ENCODE measurements at regions not wholly inside any gene's neighbourhood (a gene's known extent, or its start where the extent isn't known, plus 50 kb on each side); places are given as distances from the start of the nearest gene placed in this dataset.
"Not testable (repeated sequence)": the region's sequence is repeated elsewhere in the genome, so short reads cannot be mapped to it uniquely, and the experiment has no call there.

- Histone ChIP-seq H3K36me3 (ENCODE audit: control insufficient read depth in 2 of 2, insufficient read depth in 2 of 2, low read length in 2 of 2) (no peaks in the 10 kb centered on the region), H3K27me3 (ENCODE audit: control insufficient read depth in 2 of 2, insufficient read depth in 2 of 2, low read length in 2 of 2) (no peaks in the 10 kb centered on the region), H3K9ac (ENCODE audit: low read depth in 1 of 2, low read length in 2 of 2) (no peak overlapping the region), H3K27ac (ENCODE audit: low read depth in 2 of 2, low read length in 2 of 2) (no peak overlapping the region), H3K4me3 (ENCODE audit: low read length in 2 of 2) (no peak overlapping the region), H3K4me1 (ENCODE audit: control insufficient read depth in 2 of 2, insufficient read depth in 2 of 2, low read length in 2 of 2) (no peaks in the 10 kb centered on the region), H3K9me3 (ENCODE audit: control insufficient read depth in 2 of 2, low read length in 2 of 2) (no peaks in the 10 kb centered on the region)
Measured at GRCh38 chr15:91356083-91356482, 256.0 kb downstream of the SV2B start.

DNA sequence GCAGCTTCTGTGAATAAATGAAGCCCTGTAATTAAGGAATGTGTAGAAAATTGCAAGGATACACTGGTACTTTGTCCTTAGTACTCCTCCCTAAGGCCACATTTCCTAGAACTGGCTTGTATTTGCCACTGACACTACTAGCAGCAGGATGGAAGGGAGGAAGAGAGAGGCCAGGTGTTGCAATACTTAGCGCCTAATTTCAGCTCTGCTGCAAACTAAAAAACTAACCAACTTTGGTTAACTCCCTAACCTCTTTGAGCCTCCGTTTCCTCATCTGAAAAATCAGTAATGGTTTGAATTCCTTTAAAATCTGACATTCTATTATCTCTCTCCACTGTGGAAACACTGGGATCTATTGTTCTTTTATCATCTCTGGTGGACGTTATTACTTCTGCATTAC lies 257.0 kb downstream of the SV2B start:
- no peak overlapping the region for H3K27ac ChIP-seq (ENCODE audit: low read depth in 2 of 2, low read length in 2 of 2)
- H3K27me3 ChIP-seq (ENCODE audit: control insufficient read depth in 2 of 2, insufficient read depth in 2 of 2, low read length in 2 of 2) = no peaks in the 10 kb centered on the region
- no peaks in the 10 kb centered on the region for H3K9me3 ChIP-seq (ENCODE audit: control insufficient read depth in 2 of 2, low read length in 2 of 2)
- H3K36me3 ChIP-seq (ENCODE audit: control insufficient read depth in 2 of 2, insufficient read depth in 2 of 2, low read length in 2 of 2) = no peaks in the 10 kb centered on the region
- no peak overlapping the region for H3K9ac ChIP-seq (ENCODE audit: low read depth in 1 of 2, low read length in 2 of 2)
- no peak overlapping the region for H3K4me3 ChIP-seq (ENCODE audit: low read length in 2 of 2)
- no peaks in the 10 kb centered on the region for H3K4me1 ChIP-seq (ENCODE audit: control insufficient read depth in 2 of 2, insufficient read depth in 2 of 2, low read length in 2 of 2)

GRCh38 chr15:91357486-91357885 lies 257.4 kb downstream of the SV2B start:
- Histone ChIP-seq H3K9ac (ENCODE audit: low read depth in 1 of 2, low read length in 2 of 2) (no peak overlapping the region), H3K4me3 (ENCODE audit: low read length in 2 of 2) (no peak overlapping the region), H3K4me1 (ENCODE audit: control insufficient read depth in 2 of 2, insufficient read depth in 2 of 2, low read length in 2 of 2) (no peaks in the 10 kb centered on the region), H3K9me3 (ENCODE audit: control insufficient read depth in 2 of 2, low read length in 2 of 2) (no peaks in the 10 kb centered on the region), H3K27ac (ENCODE audit: low read depth in 2 of 2, low read length in 2 of 2) (no peak overlapping the region), H3K36me3 (ENCODE audit: control insufficient read depth in 2 of 2, insufficient read depth in 2 of 2, low read length in 2 of 2) (no peaks in the 10 kb centered on the region), H3K27me3 (ENCODE audit: control insufficient read depth in 2 of 2, insufficient read depth in 2 of 2, low read length in 2 of 2) (no peaks in the 10 kb centered on the region)

GRCh38 chr15:91358405-91358804 lies 258.3 kb downstream of the SV2B start:
- no peak overlapping the region for H3K27ac ChIP-seq (ENCODE audit: low read depth in 2 of 2, low read length in 2 of 2)
- H3K4me1 ChIP-seq (ENCODE audit: control insufficient read depth in 2 of 2, insufficient read depth in 2 of 2, low read length in 2 of 2) = no peaks in the 10 kb centered on the region
- H3K4me3 ChIP-seq (ENCODE audit: low read length in 2 of 2) = no peak overlapping the region
- no peaks in the 10 kb centered on the region for H3K36me3 ChIP-seq (ENCODE audit: control insufficient read depth in 2 of 2, insufficient read depth in 2 of 2, low read length in 2 of 2)
- H3K9me3 ChIP-seq (ENCODE audit: control insufficient read depth in 2 of 2, low read length in 2 of 2) = no peaks in the 10 kb centered on the region
- no peaks in the 10 kb centered on the region for H3K27me3 ChIP-seq (ENCODE audit: control insufficient read depth in 2 of 2, insufficient read depth in 2 of 2, low read length in 2 of 2)
- H3K9ac ChIP-seq (ENCODE audit: low read depth in 1 of 2, low read length in 2 of 2) = no peak overlapping the region

GRCh38 chr15:91361696-91362095 lies 261.6 kb downstream of the SV2B start:
- H3K4me1 ChIP-seq (ENCODE audit: control insufficient read depth in 2 of 2, insufficient read depth in 2 of 2, low read length in 2 of 2); H3K9me3 ChIP-seq (ENCODE audit: control insufficient read depth in 2 of 2, low read length in 2 of 2); H3K9ac ChIP-seq (ENCODE audit: low read depth in 1 of 2, low read length in 2 of 2); H3K27me3 ChIP-seq (ENCODE audit: control insufficient read depth in 2 of 2, insufficient read depth in 2 of 2, low read length in 2 of 2); H3K27ac ChIP-seq (ENCODE audit: low read depth in 2 of 2, low read length in 2 of 2); H3K4me3 ChIP-seq (ENCODE audit: low read length in 2 of 2); H3K36me3 ChIP-seq (ENCODE audit: control insufficient read depth in 2 of 2, insufficient read depth in 2 of 2, low read length in 2 of 2): not testable (repeated sequence)

GRCh38 chr15:91366111-91366510 lies 266.1 kb downstream of the SV2B start:
- H3K36me3 ChIP-seq (ENCODE audit: control insufficient read depth in 2 of 2, insufficient read depth in 2 of 2, low read length in 2 of 2) = no peaks in the 10 kb centered on the region
- H3K27ac ChIP-seq (ENCODE audit: low read depth in 2 of 2, low read length in 2 of 2) = no peak overlapping the region
- no peak overlapping the region for H3K9ac ChIP-seq (ENCODE audit: low read depth in 1 of 2, low read length in 2 of 2)
- no peaks in the 10 kb centered on the region for H3K4me1 ChIP-seq (ENCODE audit: control insufficient read depth in 2 of 2, insufficient read depth in 2 of 2, low read length in 2 of 2)
- H3K27me3 ChIP-seq (ENCODE audit: control insufficient read depth in 2 of 2, insufficient read depth in 2 of 2, low read length in 2 of 2) = no peaks in the 10 kb centered on the region
- no peaks in the 10 kb centered on the region for H3K9me3 ChIP-seq (ENCODE audit: control insufficient read depth in 2 of 2, low read length in 2 of 2)
- H3K4me3 ChIP-seq (ENCODE audit: low read length in 2 of 2) = no peak overlapping the region

DNA sequence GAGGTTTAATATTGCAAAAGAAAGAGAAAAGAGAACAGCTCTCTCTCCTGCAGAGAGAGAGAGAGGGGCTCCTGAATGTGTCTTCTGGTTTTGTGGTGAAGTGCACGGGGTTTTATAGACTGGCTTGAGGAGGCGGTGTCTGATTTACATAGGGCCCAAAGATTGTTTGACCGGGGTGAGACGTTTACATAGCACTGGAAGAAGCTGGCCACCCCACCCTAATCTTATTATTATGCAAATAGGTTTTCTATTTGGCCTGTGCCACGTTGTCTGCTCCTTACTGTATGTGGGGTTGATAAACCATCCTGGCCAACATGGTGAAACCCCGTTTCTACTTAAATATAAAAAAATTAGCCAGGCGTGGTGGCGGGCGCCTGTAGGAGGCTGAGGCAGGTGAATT lies 268.6 kb downstream of the SV2B start:
- H3K9ac ChIP-seq (ENCODE audit: low read depth in 1 of 2, low read length in 2 of 2) = no peak overlapping the region
- no peaks in the 10 kb centered on the region for H3K27me3 ChIP-seq (ENCODE audit: control insufficient read depth in 2 of 2, insufficient read depth in 2 of 2, low read length in 2 of 2)
- H3K27ac ChIP-seq (ENCODE audit: low read depth in 2 of 2, low read length in 2 of 2) = no peak overlapping the region
- H3K4me1 ChIP-seq (ENCODE audit: control insufficient read depth in 2 of 2, insufficient read depth in 2 of 2, low read length in 2 of 2) = no peaks in the 10 kb centered on the region
- no peaks in the 10 kb centered on the region for H3K9me3 ChIP-seq (ENCODE audit: control insufficient read depth in 2 of 2, low read length in 2 of 2)
- H3K4me3 ChIP-seq (ENCODE audit: low read length in 2 of 2) = no peak overlapping the region
- H3K36me3 ChIP-seq (ENCODE audit: control insufficient read depth in 2 of 2, insufficient read depth in 2 of 2, low read length in 2 of 2) = no peaks in the 10 kb centered on the region

- Histone ChIP-seq H3K36me3 (ENCODE audit: control insufficient read depth in 2 of 2, insufficient read depth in 2 of 2, low read length in 2 of 2) (no peaks in the 10 kb centered on the region), H3K9ac (ENCODE audit: low read depth in 1 of 2, low read length in 2 of 2) (no peak overlapping the region), H3K9me3 (ENCODE audit: control insufficient read depth in 2 of 2, low read length in 2 of 2) (no peaks in the 10 kb centered on the region), H3K4me1 (ENCODE audit: control insufficient read depth in 2 of 2, insufficient read depth in 2 of 2, low read length in 2 of 2) (no peaks in the 10 kb centered on the region), H3K27ac (ENCODE audit: low read depth in 2 of 2, low read length in 2 of 2) (no peak overlapping the region), H3K4me3 (ENCODE audit: low read length in 2 of 2) (no peak overlapping the region), H3K27me3 (ENCODE audit: control insufficient read depth in 2 of 2, insufficient read depth in 2 of 2, low read length in 2 of 2) (no peaks in the 10 kb centered on the region)
Measured at GRCh38 chr15:91369823-91370222, 269.8 kb downstream of the SV2B start.

- not testable (repeated sequence) for H3K9me3 ChIP-seq (ENCODE audit: control insufficient read depth in 2 of 2, low read length in 2 of 2); H3K27me3 ChIP-seq (ENCODE audit: control insufficient read depth in 2 of 2, insufficient read depth in 2 of 2, low read length in 2 of 2)
Measured at GRCh38 chr15:91371345-91371744, 271.3 kb downstream of the SV2B start.

GRCh38 chr15:91374336-91374735 lies 274.3 kb downstream of the SV2B start:
- no peak overlapping the region for H3K9ac ChIP-seq (ENCODE audit: low read depth in 1 of 2, low read length in 2 of 2)
- H3K4me1 ChIP-seq (ENCODE audit: control insufficient read depth in 2 of 2, insufficient read depth in 2 of 2, low read length in 2 of 2) = no peaks in the 10 kb centered on the region
- no peak overlapping the region for H3K27ac ChIP-seq (ENCODE audit: low read depth in 2 of 2, low read length in 2 of 2)
- H3K4me3 ChIP-seq (ENCODE audit: low read length in 2 of 2) = no peak overlapping the region
- no peaks in the 10 kb centered on the region for H3K27me3 ChIP-seq (ENCODE audit: control insufficient read depth in 2 of 2, insufficient read depth in 2 of 2, low read length in 2 of 2)
- no peaks in the 10 kb centered on the region for H3K36me3 ChIP-seq (ENCODE audit: control insufficient read depth in 2 of 2, insufficient read depth in 2 of 2, low read length in 2 of 2)
- H3K9me3 ChIP-seq (ENCODE audit: control insufficient read depth in 2 of 2, low read length in 2 of 2) = no peaks in the 10 kb centered on the region

More at GRCh38 chr15:91371345-91371744, 271.3 kb downstream of the SV2B start:
- not testable (repeated sequence) for H3K27ac ChIP-seq (ENCODE audit: low read depth in 2 of 2, low read length in 2 of 2); H3K36me3 ChIP-seq (ENCODE audit: control insufficient read depth in 2 of 2, insufficient read depth in 2 of 2, low read length in 2 of 2); H3K4me1 ChIP-seq (ENCODE audit: control insufficient read depth in 2 of 2, insufficient read depth in 2 of 2, low read length in 2 of 2); H3K9ac ChIP-seq (ENCODE audit: low read depth in 1 of 2, low read length in 2 of 2); H3K4me3 ChIP-seq (ENCODE audit: low read length in 2 of 2)

- Histone ChIP-seq H3K27me3 (ENCODE audit: control insufficient read depth in 2 of 2, insufficient read depth in 2 of 2, low read length in 2 of 2) (no peaks in the 10 kb centered on the region), H3K9me3 (ENCODE audit: control insufficient read depth in 2 of 2, low read length in 2 of 2) (no peaks in the 10 kb centered on the region), H3K36me3 (ENCODE audit: control insufficient read depth in 2 of 2, insufficient read depth in 2 of 2, low read length in 2 of 2) (no peaks in the 10 kb centered on the region), H3K9ac (ENCODE audit: low read depth in 1 of 2, low read length in 2 of 2) (no peak overlapping the region), H3K4me1 (ENCODE audit: control insufficient read depth in 2 of 2, insufficient read depth in 2 of 2, low read length in 2 of 2) (no peaks in the 10 kb centered on the region), H3K4me3 (ENCODE audit: low read length in 2 of 2) (no peak overlapping the region), H3K27ac (ENCODE audit: low read depth in 2 of 2, low read length in 2 of 2) (no peak overlapping the region)
Measured at GRCh38 chr15:91376038-91376437, 276.0 kb downstream of the SV2B start.

Measured in mucosa of rectum (tissue), 2 donors.